NCI-H1105 (cell line): ENCODE measurements at regions not wholly inside any gene's neighbourhood (a gene's known extent, or its start where the extent isn't known, plus 50 kb on each side); places are given as distances from the start of the nearest gene placed in this dataset.
A peak's percentile ranks its signal among the peaks of the same experiment; 100 is the strongest.
"Not testable (repeated sequence)": the region's sequence is repeated elsewhere in the genome, so short reads cannot be mapped to it uniquely, and the experiment has no call there.

Experiments used
- DNase-seq: peaks from one replicate; lab custom pipeline; 2025; lab: John Stamatoyannopoulos, UW

DNA sequence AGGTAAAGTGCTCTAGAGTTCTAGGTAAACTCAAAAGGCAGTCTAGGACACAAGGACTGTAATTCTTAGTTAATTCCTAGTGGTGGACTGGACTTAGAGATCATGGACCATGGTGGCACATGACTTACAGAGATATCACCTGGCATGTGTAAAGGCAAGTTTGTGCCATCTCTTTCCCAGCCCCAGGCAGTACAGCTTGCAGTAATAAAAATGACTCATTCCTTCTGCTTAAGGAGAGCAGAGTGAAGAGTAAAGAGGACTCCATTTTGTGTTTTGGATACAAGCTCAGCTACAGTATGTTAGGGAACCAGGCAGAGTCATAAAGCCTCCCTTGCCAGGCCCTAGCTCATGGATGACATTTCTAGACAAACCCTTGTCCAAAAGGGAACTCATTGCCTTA lies 629.9 kb downstream of the JRKL start:
- no peak for DNase-seq

DNA sequence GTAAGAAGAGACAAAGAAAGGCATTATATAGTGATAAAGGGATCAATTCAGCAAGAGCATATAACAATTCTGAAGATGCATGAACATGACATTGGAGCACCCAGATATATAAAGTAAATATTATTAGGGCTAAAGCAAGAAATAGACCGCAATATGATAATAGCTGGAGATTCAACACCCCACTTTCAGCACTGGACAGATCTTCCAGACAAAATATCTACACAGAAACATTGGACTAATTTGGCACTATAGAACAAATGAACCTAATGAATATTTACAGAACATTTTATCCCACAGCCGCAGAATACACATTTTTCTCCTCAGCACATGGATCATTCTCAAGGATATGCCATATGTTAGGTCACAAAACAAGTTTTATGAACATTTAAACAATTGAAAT lies 633.1 kb downstream of the JRKL start:
- DNase-seq: no peak

DNA sequence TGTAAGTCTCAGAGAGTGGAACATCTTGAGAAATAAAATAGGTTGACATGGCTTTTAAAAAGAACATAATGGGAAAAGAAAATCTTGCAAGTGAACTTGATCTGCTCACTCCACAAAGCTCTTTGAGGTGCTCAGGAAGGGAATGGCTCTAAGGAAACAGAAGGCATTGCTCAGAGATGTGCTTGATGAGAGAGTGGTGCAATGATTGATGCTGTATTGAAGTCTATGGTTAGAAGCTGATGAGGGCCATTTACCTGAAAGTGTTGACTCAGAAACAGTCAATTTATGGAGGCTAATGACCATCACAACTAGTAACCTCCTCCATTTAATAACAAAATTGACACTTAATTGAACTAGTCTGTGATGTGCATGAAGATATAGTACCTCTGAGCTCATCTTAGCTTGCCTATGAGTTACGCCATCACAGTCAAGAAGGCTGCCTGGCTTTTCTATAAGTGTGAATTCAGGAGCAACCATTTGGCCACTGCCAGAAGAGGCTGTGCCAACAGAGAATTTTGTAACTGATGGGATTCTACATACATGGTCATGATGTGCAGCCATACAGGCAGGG lies 639.1 kb downstream of the JRKL start:
- DNase-seq: no peak

DNA sequence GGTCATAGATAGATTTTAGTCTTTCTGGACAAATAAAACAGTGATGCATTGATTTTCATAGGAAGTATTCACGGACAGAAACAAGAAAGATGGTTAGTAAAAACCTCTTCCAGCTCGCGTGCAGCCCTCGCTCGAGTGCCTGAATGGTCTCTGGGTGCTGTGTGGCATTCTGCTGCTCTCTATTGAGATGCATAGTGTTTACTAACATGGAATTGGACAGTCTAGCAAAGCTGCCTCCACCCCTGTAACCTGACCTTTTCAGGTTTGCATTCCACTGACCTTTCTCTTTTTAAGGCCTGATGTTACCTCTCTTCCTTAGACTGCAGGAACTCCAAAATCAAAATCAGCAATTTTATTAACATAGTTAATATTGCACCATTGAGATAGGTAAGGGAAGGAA lies 643.4 kb downstream of the JRKL start:
- DNase-seq: no peak

DNA sequence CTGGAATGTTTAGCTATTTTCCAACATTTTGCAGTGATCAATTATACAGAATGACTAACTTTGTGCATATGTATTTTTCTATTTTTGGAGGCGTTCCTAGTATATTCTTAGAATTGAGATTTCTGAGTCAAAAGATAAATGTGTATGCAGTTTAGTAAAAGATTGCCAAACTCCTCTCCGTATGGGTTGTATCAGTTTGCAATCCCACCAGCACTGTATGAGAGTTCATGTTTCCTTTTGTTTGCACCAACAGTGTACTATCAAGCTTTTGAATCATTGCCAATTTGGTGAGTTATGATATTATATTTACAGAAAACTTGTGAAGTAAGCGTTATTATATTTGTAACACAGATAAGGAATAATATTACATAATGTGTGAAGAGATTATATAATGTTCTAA lies 658.7 kb downstream of the JRKL start:
- no peak for DNase-seq

DNA sequence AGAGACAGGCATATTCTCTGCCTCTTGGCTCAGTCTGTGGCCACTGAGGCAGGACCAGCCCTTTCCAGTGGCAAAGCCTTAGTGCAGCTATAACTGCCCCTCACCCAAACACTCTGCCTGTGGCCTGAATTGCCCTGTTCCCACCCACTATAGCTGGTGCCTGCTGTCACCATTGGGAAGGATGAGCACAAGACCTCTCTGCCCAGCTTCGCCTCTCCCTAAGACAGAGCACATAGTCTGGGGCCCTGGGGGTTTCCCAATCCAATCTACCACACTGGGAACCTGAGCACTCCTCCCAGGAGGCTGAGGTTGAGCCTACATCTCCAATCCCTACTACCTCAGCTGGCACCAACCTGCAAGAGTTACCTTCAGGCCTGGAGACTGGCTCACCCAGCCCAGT lies 670.4 kb downstream of the JRKL start:
- no peak for DNase-seq

DNA sequence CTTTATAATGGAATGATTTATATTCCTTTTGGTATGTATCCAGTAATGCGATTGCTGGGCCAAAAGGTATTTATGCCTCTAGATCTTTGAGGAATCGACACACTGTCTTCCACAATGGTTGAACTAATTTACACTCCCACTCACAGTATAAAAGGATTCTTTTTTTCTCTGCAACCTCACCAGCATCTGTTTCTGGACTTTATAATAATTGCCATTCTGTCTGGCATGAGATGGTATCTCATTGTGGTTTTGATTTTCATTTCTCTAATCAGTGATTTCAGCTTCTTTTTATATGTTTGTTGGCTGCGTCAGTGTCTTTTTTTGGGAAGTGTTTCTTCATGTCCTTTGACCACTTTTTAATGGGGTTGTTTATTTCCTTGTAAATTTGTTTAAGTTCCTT lies 679.3 kb downstream of the JRKL start:
- DNase-seq: no peak

DNA sequence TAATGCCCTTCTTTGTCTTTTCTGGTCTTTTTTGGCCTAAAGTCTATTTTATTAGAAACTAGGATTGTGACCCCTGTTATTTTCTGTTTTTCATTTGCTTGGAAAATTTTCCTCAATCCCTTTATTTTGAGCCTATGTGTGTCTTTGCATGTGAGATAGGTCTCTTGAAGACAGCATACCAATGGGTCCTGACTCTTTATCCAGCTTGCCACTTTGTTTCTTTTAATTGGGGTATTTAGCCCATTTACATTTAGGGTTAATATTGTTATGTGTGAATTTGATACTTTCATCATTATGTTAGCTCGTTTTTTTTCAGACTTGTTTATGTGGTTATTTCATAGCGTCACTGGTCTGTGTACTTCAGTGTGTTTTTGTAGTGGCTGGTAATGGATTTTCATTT lies 682.6 kb downstream of the JRKL start:
- no peak for DNase-seq

DNA sequence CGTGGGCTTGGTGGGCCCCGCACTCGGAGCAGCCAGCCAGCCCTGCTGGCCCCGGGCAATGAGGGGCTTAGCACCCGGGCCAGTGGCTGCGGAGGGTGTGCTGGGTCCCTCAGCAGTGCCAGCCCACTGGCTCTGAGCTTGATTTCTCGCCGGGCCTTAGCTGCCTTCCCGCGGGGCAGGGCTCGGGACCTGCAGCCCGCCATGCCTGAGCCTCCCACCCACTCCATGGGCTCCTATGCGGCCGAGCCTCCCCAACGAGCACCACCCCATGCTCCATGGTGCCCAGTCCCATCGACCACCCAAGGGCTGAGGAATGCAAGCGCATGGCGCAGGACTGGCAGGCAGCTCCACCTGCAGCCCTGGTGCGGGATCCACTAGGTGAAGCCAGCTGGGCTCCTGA lies 686.9 kb downstream of the JRKL start:
- not testable (repeated sequence) for DNase-seq

DNA sequence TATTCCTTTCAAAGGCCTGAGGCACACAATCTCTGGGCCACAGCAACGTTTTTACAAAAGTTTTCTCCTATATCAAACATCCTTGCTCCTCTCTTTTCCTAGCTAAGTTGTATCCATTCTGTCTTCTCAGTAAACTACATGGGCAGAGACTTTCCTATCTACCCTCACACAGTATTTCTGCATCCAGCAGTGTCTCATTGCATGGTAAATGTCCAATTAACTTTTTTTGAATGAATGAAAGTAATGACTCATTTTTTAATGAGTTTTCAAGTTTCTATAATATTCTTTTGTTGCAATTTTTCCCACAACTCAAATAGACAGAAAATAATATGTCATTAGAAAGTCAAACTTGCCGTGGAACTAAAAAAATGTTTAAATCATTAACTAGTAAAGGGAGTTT lies 688.6 kb downstream of the JRKL start:
- DNase-seq: no peak

DNA sequence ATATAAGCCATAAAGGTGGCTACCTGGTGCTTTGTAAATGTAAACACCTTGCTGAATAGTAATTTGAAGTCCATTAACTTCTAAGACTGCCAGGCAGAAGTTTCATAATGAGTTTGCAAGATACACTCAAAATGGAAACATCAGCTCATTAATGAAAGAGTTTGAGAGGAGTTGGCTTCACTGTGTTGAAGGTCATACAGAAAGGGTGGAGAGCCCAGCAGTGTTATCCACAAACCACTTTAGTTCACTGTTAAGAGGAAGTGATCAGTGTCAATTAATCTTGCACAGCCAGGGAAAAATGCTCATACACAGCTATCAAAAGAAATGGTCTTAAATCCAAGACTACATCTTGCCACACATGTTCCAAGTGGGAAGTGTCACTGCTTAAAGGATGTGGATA lies 689.4 kb downstream of the JRKL start:
- DNase-seq: peak; percentile 4

DNA sequence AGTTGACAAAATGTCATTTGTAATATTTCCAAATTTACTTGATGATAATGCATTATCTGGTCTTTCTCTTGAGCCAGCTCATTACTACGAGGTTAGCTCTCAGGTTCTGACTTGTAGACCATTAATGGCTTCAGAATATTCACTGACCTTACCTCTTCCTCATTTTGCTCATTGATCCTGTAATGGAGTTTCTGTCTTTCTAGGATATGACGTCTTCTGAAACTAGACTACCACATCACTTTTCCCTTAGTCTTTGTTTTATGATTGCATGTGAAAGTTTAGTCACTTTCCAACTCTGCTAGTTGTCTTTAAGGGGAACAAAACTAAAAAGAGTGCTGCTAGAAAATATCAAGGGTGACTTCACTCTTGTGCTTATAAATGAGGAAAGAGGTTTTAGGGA lies 697.6 kb downstream of the JRKL start:
- DNase-seq: no peak

DNA sequence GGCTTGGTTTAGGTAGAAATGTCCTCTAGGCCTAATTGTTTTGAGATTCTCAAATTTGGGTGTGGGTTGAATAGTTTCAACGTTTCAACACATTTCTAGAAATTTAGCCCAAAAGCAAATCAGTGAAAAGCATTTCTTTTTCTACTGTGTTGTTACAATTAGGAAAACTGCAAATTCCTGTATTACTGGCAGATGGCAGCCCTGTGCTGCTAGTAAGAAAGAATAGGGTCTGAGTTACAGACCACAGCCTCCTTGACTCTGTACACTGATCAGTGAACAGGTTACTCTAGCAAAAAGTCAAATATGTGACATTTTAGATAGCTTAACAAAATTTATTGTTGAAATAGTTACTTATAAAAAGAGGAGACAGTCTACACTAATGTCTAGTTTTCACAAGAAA lies 703.0 kb downstream of the JRKL start:
- no peak for DNase-seq

DNA sequence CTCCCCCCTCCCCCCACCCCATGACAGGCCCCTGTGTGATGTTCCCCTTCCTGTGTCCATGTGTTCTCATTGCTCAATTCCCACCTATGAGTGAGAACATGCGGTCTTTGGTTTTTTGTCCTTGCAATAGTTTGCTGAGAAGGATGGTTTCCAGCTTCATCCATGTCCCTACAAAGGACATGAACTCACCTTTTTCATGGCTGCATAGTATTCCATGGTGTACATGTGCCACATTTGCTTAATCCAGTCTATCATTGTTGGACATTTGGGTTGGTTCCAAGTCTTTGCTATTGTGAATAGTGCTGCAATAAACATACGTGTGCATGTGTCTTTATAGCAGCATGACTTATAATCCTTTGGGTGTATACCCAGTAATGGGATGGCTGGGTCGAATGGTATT lies 712.4 kb downstream of the JRKL start:
- not testable (repeated sequence) for DNase-seq

DNA sequence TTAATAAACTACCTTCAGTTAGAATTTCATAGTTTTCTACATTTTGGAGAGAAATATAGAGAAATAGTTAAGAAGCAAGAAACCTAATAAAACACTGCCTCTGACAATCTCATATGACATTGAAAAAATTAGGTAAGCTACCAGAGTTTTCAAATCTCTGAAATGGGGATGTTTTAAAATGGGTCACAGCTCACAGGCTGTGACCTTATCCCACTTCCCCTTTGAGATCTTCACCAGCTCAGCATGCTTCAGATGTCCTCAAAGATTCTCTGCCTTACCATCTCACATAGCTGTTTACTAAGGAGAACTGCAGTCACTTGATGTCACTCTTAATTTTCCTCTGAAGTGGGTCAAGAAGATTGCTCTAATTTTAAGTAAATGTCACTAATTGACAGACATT lies 717.8 kb downstream of the JRKL start:
- no peak for DNase-seq

DNA sequence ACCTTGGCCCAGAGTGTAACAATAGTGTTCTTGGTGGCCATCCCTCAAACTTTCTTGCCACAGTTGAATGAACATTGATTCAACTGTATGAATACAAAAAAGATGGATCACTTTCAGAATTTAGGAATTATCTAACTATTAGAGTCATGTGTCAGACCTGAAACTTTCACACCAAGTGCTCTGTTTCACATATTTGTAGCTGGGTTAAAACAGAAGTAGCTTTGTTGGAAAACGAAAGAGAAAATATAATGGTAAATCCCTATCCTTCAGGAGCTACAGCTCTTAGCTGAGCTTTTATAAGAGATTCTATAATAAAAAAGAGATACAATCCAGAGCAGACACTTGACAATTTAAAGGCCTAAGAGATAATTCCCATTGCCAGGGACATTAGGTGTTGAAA lies 719.3 kb downstream of the JRKL start:
- no peak for DNase-seq

DNA sequence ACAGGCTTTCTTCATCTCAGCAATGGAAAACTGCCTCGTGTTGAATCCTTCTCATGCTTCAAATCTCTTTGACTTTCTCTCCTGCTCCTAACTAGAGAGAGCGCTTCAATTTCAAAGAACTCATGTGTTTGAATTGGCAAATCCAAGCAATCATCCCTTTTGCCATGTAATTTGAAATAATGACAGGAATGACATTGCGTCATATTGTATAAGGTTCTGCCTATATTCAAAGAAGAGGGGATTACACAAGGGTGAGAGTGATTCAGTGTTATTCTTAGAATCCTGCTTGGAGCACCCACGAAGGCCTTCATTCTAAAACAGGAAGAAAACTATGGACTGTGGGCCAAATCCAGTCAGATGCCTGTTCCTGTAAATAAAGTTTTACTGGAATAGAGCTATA lies 720.6 kb downstream of the JRKL start:
- no peak for DNase-seq

DNA sequence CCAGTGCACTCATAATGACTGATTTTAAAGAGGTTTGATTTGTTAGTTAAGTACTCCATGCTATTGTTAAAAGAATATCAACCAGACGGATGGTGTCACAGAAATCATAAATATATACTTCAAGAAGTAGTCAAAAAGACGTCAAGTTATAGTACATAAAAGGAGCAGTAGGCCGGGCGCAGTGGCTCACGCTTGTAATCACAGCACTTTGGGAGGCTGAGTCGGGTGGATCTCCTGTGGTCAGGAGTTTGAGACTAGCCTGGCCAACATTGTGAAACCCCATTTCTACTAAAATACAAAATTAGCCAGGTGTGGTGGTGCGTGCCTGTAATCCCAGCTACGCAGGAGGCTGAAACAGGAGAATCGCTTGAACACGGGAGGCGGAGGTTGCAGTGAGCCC lies 721.7 kb downstream of the JRKL start:
- DNase-seq: no peak

DNA sequence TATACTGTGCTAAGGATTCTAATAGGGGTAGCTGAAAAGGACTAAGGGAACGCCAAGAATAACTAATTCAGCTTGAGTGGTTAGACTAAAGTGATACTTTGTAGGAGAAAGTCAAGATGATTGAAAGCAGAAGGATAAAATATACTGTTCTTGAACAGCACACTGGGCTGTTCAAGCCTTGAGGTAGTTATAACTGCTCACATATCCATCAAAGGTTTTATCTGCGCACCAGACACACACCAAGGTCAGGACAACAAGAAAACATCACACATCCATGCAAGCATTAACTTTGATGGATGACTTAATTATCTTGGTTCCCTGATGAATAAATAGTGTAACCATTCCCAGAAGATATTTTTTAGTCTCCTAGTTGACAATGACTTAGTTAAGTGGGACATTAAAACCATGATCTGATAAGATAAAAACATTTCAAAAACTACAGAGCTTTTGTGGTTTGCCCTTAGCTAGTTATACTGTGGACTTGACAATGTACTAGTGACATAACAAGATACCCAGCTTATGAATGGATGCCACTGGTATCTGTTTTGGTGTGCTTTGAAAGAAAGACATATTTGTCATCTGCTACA lies 728.9 kb downstream of the JRKL start:
- DNase-seq: no peak

DNA sequence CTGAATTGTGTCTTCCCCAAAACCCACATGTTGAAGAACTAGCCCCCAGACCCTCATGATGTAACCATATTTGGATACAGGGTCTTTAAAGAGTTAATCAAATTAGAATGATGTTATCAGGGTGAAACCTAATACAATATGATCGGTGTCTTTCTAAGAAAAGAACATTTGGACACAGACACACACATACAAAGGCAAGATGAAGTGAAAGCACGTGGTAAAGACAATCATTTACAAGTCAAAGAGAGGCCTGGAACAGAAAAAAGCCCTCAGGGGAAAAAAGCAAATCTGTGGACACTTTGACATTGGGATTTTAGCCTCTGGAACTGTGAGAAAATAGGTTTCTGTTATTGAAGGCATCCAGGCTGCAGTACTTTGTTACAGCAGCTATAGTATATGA lies 733.4 kb downstream of the JRKL start:
- DNase-seq: no peak

DNA sequence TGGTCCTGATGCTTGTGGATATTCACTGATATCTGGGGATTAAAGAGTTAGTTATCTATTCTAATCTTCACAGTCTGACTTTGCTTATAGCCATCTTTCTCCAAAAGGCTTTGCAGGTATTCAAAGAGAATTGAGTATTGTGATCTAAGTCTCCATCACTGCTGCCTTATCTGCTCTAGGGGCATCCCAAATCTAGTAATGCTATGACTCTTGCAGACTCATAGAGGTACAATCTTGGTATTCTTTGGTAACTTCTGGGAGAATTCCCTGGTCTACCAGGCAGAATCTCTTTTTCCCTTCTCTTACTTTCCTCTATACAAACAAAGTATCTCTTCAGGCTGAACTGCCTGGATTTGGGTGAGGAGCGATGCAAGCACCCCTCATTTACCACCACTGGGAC lies 746.3 kb downstream of the JRKL start:
- no peak for DNase-seq

DNA sequence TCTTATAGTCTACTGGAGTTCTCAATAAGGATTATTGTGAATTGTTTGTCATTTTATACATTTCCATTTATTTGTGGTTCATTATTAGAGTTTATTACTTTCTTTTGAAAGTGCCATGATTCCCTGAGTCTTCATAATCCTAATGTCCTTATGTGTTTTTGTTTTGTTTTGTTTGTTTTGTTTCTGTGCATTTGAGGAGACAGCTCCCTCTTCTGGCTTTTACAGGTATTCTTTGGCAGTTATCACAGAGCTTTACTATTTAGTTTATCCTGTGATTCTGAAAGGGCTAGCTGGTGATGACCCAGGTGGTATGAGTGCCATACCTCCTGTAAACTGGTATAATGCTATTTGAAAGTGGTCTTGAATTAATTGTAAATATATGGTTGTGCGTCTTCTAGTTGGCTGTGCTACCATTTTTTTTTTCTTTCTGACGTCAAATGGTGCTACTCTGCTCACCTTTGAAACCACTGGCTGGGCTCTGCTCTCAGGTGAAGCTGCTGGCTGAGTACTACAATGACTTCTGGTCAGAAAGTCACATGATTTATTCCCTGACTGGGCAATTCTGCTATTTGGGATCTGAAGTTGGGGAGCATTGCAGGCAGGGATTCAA lies 751.2 kb downstream of the JRKL start:
- DNase-seq: peak; percentile 1

DNA sequence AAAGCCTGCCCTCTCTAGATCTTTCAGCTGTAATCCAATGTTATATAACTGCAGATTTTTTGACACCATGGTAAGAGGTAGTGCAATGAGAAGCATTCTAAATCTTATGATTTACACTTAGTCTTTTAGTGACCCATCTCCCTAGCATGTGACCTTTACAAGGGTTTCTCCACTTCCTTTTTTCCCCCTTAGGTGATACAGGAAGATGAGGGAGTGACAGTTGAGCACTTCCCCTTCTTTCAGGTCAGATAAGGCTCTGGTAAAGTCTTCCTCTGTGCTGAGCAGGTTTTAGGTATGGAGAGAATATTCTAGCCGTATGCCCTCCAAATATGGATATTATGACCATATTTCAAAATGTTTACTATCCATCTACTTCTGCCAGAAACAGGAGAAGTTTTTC lies 753.6 kb downstream of the JRKL start:
- DNase-seq: no peak

DNA sequence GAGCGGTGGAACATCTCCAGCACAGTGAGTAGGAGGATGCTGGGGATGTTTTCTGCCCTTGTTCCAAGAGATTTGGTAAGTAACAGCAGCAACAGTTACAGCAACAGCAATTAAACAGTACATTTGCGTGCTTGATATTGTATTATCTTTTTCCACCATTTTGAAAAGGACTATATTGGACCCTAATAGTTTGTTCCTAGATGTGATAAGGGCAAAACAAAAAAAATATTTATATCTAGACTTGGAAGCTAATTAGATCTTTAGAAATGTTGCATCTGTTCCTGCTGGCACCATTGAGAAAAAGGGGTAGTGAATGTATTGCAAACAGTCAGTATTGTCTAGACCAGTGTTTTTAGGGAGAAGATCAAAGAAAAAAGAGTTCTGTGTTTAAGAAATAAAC lies 759.9 kb downstream of the JRKL start:
- DNase-seq: no peak
